Fibroblast of skin of right biceps (primary cell): ENCODE measurements at regions not wholly inside any gene's neighbourhood (a gene's known extent, or its start where the extent isn't known, plus 50 kb on each side); places are given as distances from the start of the nearest gene placed in this dataset.
A peak's percentile ranks its signal among the peaks of the same experiment; 100 is the strongest.
"Not testable (repeated sequence)": the region's sequence is repeated elsewhere in the genome, so short reads cannot be mapped to it uniquely, and the experiment has no call there.

Experiments used
- DNase-seq: peaks from one replicate; pipeline ENCODE4 v3.0.0-alpha.2; 2013

DNA sequence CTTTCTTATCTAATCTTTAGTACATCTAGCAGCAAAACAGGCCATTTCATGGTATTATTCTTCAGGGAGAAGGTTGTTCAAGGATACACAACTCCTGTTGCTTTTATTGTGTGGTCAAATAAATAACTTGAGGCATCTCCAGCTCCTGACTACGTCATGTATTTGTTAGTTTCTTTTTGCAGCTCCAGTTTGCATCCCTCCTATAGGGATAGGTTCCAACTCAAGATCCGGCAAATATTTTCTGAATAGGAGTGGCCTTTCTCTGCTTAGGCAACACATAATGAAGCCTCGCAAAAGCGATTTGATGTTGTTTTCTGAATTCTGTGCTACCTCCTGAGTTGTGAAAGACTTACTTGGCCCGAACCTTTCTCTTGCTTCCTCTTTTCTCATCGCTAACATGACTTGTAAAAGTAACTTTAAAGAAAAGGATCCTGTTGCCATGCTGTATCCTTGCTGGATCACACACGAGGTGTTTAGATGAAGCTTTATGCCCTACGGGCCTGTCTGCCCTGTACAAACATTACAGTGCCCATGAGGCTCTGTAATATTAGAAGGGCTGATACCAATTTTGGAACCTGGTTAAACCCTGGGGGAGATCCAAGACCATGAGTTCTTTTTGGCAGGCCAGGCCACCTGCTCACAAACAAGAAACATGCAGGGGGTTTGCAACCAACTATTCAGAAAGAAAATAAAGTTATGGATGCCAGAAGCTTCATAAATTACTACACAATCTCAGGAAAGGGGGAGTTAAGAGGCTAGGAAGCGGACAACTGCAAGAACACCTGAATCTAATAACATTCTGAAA, 149.8 kb upstream of the FGF10 start:
- DNase-seq = no peak

DNA sequence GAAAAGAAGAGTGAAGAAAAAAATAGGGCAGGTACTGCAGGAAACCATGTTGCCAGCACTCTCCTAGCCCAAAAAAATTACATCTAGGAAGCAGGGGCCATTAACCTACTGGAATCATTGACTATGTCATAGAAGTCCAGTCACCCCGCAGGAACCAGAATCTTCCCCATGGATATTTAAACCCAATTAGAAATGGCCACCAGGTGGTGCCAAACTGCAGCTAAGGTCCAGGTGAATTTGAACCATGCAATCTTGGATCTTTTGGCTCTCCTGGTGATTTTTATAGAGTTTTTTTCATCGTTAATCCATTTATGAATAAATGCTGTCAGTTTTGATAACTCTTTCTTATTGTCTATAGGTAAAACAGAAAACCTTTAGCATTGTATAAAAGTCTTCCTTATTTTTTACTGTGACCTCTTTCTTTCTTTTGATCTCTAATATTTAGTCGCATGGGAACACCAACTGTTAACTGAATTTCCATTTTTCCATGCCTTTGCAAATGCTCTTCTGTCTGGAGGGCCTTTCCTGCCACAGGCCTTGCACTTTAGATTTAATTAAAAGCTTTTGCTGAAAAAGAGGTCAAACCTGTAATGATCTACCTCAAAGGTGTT, 147.5 kb upstream of the FGF10 start:
- peak; percentile 12 for DNase-seq

DNA sequence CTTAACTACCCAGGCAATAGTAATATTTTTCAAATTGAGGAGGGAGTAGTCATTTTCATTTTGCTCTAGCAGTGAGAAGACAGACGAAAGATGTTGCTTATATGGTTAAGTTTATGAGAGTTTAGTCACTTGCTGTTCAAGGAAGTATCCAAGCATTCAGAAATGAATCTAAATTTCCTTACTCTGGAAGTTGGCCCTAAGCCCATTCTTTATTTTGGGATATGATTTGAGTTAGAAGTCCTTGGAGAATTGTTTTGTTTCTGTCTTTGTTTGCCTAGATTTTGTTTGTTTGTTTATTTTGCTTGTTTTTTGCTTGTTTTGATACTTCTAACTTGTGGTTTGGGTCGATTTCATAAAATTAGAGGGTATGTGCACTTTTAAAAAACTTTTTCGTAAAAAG, 146.4 kb upstream of the FGF10 start:
- no peak for DNase-seq

DNA sequence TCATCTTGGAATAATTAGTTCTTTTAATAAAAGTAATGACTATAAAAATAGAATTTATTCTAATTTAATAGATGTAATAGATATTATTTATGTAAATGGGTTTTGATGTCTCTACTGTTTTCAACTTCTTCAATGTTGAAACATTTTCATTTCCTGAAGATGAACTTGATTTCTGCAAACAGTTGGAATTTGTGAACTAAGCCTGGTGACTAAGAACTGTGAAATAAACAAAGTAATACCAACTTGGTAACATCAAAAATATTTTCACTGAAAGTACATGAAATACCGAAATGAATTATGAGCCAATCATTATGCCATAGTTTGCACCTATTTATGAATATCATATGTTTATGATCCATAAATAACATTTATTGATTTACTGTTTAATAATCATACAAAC, 143.8 kb upstream of the FGF10 start:
- no peak for DNase-seq

DNA sequence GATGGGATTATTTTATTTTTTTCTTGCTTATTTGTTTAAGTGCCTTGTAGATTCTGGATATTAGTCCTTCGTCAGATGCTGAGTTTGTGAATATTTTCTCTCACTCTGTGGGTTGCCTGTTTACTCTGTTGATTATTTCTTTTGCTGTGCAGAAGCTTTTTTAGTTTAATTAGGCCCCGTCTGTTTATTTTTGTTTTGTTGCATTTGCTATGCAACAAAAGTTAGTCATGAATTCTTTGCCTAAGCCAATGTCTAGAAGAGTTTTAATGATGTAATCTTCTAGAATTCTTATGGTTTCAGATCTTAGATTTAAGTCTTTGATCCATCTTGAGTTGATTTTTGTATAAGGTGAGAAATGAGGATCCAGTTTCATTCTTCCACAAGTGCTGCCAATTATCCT, 142.5 kb upstream of the FGF10 start:
- not testable (repeated sequence) for DNase-seq

DNA sequence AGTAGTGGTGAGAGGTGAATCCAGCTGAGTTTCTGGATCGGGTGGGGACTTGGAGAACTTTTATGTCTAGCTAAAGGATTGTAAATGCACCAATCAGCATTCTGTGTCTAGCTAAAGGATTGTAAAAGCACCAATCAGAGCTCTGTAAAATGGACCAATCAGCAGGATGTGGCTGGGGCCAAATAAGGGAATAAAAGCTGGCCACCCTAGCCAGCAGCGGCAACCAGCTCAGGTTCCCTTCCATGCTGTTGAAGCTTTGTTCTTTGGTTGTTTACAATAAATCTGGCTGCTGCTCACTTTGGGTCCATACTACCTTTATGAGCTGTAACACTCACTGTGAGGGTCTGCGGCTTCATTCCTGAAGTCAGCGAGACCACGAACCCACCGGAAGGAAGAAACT, 141.6 kb upstream of the FGF10 start:
- DNase-seq = not testable (repeated sequence)

DNA sequence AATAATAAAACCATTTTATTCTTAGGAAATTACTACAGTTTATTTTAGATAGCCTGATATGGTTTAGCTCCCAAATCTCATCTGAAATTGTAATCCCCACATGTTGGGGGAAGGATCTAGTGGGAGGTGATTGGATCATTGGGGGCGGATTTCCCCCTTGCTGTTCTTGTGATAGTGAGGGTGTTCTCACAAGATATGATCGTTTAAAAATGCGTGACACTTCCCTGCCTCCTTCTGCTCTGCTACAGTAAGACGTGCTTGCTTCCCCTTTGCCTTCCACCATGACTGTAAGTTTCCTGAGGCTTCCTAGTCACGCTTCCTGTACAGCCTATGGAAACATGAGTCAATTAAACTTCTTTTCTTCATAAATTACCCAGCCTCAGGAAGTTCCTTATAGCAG, 122.4 kb upstream of the FGF10 start:
- DNase-seq = no peak

DNA sequence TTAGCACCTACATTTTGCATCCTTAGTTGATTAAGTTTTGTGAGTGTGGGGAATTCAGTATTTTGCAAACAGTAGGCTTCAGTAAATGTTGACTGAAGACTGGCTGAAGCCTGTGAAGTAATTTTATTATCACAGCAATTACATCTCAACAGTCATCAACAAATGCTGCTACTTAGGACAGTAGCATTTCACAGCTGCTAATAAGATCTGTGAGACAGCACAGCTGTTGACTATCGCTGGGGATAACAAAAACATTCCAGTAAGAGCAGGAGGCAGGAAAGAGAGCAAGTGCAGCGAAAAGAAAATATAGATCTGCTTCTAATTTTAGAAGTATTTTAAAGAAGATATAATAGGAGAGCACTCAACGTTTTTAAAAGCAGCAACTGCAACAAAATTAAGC, 117.3 kb upstream of the FGF10 start:
- DNase-seq = no peak

DNA sequence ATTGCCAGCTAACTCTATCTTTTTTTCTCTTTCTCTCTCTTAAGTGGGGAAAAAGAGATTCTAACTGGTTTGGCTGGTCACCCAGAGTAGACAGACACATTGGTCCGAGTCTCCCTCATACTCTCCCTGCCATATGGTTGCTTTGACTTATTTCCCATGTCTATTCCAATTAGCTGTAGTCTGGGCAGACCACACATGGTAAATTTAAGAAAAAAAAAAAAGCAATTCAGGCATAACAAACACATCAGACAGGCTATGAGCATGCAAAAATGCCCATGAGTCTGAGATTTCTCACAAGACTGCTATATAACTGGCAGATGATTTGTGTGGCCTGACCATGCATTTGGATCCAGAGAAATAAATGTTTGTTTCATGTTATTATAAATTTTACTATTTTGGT, 110.2 kb upstream of the FGF10 start:
- no peak for DNase-seq

DNA sequence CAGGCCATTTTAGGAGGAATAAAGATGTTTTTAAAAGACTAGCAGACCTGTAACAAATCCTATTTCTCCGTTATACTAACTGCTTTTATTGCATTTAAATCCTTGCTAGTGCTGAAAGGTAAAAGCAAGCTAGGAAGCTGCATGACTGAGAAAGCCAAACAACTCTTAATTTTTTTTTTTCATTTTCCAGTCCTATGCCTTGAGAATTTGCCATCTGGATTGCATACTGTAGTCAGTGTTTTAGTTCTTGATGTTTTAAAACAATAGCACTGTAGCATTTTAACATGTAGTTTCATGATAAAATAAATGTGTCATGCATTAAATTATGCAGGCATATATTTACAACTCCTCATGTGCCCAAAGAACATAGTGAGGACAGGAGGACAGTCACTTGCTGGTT, 108.4 kb upstream of the FGF10 start:
- DNase-seq = no peak

DNA sequence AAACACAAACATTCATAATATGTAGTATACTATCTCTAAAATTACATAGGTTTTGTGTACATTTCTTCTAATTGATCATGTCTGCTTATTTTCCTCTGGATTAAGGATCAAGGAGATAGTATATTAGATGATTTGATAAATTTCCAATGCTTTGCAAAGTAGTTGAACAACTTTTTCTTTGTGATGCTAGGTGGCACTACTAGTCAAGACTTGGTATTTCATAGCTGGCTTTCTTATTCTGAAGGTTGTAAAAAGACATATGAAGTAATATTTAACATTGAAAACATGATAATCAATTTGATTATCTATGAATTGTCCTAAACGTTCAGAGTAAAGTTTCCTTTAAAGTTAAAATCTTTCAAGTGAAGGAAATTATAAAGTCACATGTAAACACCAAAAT, 106.1 kb upstream of the FGF10 start:
- no peak for DNase-seq

DNA sequence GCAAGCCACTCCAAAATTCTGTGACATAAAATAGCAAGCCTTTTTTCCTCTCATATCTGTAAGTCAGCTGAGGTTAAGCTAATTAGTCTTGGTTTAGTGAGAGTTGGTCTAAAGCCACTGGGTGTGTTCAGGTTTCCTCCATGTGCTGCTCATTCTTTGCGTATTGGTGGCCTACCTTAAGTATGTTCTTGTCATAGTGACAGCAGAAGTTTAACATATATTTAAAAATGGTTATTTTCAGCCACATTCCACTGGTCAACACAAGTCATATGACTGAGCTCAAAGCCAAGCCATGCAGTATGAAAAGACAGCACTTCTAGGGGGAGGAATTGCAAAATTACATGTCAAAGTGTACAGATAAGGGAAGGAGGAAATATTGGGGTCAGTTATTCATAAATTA, 100.5 kb upstream of the FGF10 start:
- no peak for DNase-seq

DNA sequence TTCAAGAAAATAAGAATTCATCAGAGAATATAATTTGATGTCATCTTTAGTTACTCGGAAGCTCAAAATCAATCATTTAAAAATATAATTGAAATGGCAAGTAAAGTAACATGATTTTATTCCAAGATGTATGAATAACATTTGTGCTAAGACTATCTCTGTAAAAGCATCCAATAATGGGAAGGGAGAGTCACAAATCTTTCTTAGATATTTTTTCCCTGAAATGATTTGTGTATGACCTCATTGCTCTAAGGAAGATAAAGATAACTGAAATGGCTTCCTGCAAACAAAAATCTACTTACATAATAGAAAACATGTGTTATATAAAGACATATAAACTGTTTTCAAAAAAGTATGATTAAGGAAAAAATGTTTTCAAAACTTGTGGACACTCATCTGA, 97.4 kb upstream of the FGF10 start:
- DNase-seq = no peak

DNA sequence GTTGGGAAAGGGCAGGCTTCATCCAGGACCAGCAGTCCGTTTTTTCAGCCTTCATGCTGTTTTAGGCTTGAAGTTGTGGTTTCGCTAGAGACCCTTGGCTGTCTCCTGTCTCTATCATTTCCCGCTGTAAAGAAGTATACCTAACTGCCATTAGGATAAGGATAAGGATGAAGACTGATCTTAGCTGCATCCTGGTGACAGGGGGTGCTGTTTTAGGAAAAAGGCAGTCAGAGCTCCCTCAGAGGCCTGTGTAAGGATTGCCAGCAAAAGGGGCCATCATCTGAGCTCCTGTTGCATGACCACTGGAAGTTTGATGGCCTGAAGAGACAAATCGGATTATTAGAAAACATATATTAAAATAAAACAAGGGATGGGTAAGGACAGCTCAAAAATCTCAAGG, 64.8 kb upstream of the FGF10 start:
- no peak for DNase-seq

DNA sequence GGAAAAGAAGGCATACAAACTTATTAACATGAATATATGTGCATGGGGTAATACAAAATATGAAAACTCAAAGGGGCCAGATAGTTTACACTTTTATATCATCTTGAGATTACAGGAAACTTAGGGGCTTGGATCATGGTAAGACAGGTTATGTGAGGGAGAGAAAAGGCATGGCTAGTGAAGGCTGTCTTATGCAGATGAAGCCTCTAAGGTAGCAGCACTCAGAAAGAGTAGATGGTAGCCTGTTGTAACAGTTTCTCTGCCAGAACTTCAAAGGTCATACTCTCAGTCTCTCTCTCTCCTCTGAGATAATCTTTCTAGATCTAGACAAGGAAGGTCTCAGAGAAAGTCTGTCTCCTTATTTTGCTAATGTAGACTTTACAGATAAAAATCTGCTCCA, 57.2 kb upstream of the FGF10 start:
- DNase-seq = no peak

DNA sequence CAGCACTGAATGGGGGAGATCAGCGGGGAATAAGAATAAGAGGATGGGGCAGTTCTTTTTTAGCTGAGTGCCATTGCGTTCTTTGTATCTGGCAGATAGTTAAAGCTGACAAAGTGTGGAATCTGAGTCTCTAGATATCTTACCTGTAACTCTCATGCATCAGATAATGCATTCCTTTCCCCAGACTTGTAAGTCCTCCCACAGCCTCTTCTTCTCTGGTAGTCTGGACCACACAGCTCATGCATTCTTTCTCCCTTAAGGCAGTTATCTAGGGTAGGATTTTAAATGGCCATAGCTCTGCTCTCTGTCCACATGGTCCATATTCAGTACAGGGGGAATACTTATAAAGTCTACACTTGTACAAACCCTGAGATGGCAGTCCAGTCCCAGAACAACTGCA, 54.0 kb upstream of the FGF10 start:
- DNase-seq = no peak

DNA sequence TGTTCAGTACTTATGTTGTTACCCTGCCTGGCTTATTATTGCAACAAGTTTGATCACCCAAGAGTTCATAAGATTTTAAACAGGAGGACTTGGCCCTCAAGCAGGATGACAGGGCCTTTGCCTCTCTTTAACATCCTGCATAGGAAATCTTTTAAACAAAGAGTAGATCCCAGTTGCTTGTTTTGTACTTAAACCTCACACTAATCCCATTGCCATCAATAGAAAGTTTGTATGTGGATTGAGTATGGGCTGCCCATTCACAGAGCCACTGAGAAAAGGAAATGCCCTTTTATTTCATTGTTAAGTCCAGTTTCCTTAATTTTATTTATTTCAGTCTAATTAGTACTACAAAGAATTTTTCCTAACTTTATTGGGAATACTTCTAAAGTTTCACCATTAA, 52.2 kb upstream of the FGF10 start:
- no peak for DNase-seq

DNA sequence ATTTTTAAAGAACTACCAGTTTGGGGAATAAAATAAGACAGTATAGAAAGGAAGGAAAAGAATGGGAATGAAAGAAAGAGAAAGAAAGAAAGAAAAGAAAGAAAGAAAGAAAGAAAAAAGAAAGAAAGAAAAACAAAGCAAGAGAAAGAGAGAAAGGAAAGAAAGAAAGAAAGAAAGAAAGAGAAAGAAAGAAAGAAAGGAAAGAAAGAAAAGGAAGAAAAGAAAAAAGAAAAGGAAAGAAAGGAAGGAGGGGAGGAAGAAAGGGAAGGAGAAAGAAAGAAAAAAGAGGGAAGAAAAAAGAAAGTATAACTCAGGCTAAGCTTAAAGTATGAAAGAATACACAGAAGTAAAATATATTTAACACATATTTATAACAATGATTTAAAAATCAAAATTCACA, 51.0 kb upstream of the FGF10 start:
- no peak for DNase-seq
